GM12872 (cell line): ENCODE measurements at regions not wholly inside any gene's neighbourhood (a gene's known extent, or its start where the extent isn't known, plus 50 kb on each side); places are given as distances from the start of the nearest gene placed in this dataset.

Experiments used
- CTCF ChIP-seq: IDR thresholded peaks from 3 replicates; pipeline ENCODE4 v1.5.1; 2011; ENCODE audit warnings: low read depth, mild to moderate bottlenecking, low read length, moderate library complexity; ENCODE audit not compliant: insufficient read depth

GRCh38 chr3:177610686-177611633 lies 413.7 kb upstream of the TBL1XR1 start:
- no peak for TF ChIP-seq CTCF

GRCh38 chr3:177611752-177612334 lies 414.6 kb upstream of the TBL1XR1 start:
- TF ChIP-seq CTCF: no peak

- TF ChIP-seq CTCF: no peak
Observed at GRCh38 chr3:177613901-177614300, 416.6 kb upstream of the TBL1XR1 start.

GRCh38 chr3:177615015-177615414 lies 417.7 kb upstream of the TBL1XR1 start:
- no peak for TF ChIP-seq CTCF

GRCh38 chr3:177618873-177619733 lies 421.8 kb upstream of the TBL1XR1 start:
- TF ChIP-seq CTCF: no peak

GRCh38 chr3:177620073-177620472 lies 422.8 kb upstream of the TBL1XR1 start:
- TF ChIP-seq CTCF: no peak

- TF ChIP-seq CTCF: no peak
Observed at GRCh38 chr3:177622520-177622919, 425.2 kb upstream of the TBL1XR1 start.
